RWPE2 (cell line): ENCODE measurements at regions not wholly inside any gene's neighbourhood (a gene's known extent, or its start where the extent isn't known, plus 50 kb on each side); places are given as distances from the start of the nearest gene placed in this dataset.

ENCODE experiments used
- ATAC-seq: fragments of 200-7000 bp; cut with Tn5 transposase; 3 replicates; pipeline ENCODE4 v1.9.1; 2021; ENCODE audit warnings: low read depth
- DNase-seq: peaks from one replicate; pipeline ENCODE4 v3.0.0-alpha.2; 2020; ENCODE audit warnings: low spot score
- H3K27ac ChIP-seq: fragments of 450-650 bp; 2 replicates; pipeline ENCODE4 v1.5.1; 2017; ENCODE audit warnings: mild to moderate bottlenecking; ENCODE audit not compliant: poor library complexity, severe bottlenecking
- H3K27me3 ChIP-seq: fragments of 250-450 bp; sonication (Bioruptor Pico); 2 replicates; pipeline ENCODE4 v1.5.1; 2021; ENCODE audit warnings: mild to moderate bottlenecking, moderate library complexity; ENCODE audit not compliant: insufficient read depth, poor library complexity, severe bottlenecking
- H3K36me3 ChIP-seq: fragments of 250-450 bp; sonication (Bioruptor Pico); 2 replicates; pipeline ENCODE4 v1.5.1; 2020; ENCODE audit warnings: low read depth, mild to moderate bottlenecking, moderate library complexity
- H3K4me1 ChIP-seq: fragments of 250-450 bp; sonication (Bioruptor Pico); 2 replicates; pipeline ENCODE4 v1.5.1; 2021; ENCODE audit warnings: mild to moderate bottlenecking, moderate library complexity; ENCODE audit not compliant: insufficient read depth, poor library complexity, severe bottlenecking
- H3K4me3 ChIP-seq: fragments of 250-450 bp; sonication (Bioruptor Pico); 2 replicates; pipeline ENCODE4 v1.5.1; 2021; ENCODE audit warnings: mild to moderate bottlenecking, moderate library complexity; ENCODE audit not compliant: severe bottlenecking
- H3K9me3 ChIP-seq: fragments of 250-450 bp; sonication (Bioruptor Pico); 2 replicates; pipeline ENCODE4 v1.5.1; 2021; ENCODE audit warnings: mild to moderate bottlenecking, moderate library complexity; ENCODE audit not compliant: severe bottlenecking
- TF ChIP-seq, protein P1 (sequence below): fragments of 450-650 bp; IDR thresholded peaks from one replicate; pipeline ENCODE4 v1.5.1; 2017; ENCODE audit warnings: mild to moderate bottlenecking, moderate library complexity; ENCODE audit not compliant: poor library complexity, severe bottlenecking

DNA sequence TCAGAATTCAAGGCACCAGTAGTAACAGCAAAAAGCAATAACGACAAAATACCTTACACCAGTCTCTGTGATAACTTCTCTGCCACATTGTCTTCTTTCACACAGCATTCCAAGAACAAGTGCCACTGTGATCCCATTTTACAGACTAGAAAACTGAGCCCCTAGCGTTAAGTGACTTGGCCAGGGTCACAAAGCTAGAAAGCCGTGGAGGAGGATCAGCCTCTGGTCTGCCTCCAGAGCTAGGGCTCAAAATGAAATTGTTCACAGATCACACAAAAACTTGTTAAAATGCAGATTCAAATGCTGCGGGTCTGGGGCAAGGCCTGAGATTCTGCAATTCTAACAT lies 154.1 kb downstream of the FAM114A2 start:
- H3K4me1 ChIP-seq, result no peaks in the 10 kb centered on the region
- DNase-seq (no peak), ATAC-seq (no peak)
- H3K27me3 ChIP-seq, result no peaks in the 10 kb centered on the region
- no peaks in the 10 kb centered on the region for H3K36me3 ChIP-seq
- no peak overlapping the region for H3K4me3 ChIP-seq
- H3K27ac ChIP-seq, result no peak overlapping the region
- TF ChIP-seq, protein P1, sequence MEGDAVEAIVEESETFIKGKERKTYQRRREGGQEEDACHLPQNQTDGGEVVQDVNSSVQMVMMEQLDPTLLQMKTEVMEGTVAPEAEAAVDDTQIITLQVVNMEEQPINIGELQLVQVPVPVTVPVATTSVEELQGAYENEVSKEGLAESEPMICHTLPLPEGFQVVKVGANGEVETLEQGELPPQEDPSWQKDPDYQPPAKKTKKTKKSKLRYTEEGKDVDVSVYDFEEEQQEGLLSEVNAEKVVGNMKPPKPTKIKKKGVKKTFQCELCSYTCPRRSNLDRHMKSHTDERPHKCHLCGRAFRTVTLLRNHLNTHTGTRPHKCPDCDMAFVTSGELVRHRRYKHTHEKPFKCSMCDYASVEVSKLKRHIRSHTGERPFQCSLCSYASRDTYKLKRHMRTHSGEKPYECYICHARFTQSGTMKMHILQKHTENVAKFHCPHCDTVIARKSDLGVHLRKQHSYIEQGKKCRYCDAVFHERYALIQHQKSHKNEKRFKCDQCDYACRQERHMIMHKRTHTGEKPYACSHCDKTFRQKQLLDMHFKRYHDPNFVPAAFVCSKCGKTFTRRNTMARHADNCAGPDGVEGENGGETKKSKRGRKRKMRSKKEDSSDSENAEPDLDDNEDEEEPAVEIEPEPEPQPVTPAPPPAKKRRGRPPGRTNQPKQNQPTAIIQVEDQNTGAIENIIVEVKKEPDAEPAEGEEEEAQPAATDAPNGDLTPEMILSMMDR, result no peak
- H3K9me3 ChIP-seq, result no peaks in the 10 kb centered on the region

DNA sequence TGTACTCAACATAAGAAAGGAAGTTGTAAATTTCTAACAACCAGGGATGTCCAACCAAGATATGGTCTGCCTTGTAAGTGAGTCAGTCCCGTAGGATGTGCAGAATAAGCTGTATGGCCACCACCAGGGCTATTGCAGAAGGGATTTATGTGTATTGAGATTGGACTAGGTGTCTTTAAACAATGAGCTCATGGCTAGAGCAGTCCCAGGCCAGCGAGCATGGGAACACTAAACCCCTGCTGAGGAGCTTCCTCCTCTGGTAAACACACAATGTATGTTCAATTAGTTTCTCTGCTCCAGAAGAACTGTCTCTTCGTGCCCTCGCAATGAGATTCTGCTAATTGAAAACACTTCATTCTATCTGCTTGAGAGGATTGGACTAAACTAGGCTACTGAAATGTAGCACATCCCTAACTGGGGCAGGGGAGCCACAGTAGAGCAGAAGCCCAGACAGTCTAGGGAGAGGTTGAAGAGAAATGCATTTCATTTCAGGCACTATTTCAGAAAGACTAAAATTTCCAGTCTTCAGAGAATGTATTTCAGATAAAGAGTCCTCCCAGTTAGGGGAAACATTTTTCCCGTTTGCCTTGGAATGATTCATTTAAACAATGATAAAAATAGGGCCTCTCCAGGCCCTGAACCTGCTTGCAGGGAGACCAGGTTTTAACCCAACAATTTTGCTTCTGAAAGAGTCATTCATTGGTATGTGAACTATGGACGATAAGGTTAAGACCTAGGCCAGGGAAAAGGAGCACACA lies 154.7 kb downstream of the FAM114A2 start:
- ATAC-seq (no peak), DNase-seq (no peak)
- H3K4me1 ChIP-seq, result no peaks in the 10 kb centered on the region
- H3K27ac ChIP-seq, result no peak overlapping the region
- no peaks in the 10 kb centered on the region for H3K9me3 ChIP-seq
- no peaks in the 10 kb centered on the region for H3K36me3 ChIP-seq
- H3K27me3 ChIP-seq, result no peaks in the 10 kb centered on the region
- TF ChIP-seq, protein P1, result no peak
- no peak overlapping the region for H3K4me3 ChIP-seq

DNA sequence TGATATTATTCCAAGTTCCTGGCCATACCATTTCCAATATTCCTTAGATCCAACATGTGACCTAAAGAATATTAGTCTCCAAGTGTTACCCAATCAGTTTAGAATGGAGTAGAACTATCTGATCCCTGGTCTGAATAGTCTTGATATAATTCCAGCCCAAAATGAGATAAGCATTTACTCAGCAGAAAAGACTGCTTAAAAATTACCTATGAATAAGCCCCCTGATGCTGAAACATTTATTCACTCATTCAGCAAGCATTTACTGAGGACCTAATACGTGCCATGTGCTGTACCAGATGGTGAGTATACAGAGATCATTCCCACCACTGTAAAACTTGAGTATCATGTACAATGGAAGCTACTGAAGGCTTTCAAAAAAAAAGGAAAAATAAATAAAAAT lies 157.0 kb downstream of the FAM114A2 start:
- DNase-seq (no peak), ATAC-seq (no peak)
- Histone ChIP-seq H3K27ac (no peak overlapping the region), H3K9me3 (no peaks in the 10 kb centered on the region), H3K27me3 (no peaks in the 10 kb centered on the region), H3K4me3 (no peak overlapping the region), H3K36me3 (no peaks in the 10 kb centered on the region), H3K4me1 (no peaks in the 10 kb centered on the region)
- TF ChIP-seq, protein P1, result no peak

DNA sequence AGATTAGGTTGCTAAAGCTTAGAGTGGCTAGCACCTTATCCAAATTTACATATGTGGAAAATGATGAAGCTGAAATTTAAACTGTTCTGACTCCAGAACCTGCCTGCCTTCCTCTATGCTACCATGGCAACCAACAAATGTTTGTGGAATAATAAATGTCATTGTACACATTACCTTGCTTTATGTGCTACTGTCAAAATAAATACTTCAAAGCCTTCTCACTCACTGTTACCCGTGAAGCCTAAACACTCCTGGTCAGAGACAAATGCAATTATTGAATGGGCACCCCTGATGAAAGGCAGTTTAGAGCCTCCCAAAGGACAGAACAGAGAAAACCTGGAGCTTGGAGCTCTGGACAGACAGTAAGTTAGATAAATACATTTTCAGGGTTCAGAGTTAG lies 158.6 kb downstream of the FAM114A2 start:
- H3K9me3 ChIP-seq, result no peaks in the 10 kb centered on the region
- TF ChIP-seq, protein P1, result no peak
- no peak overlapping the region for H3K4me3 ChIP-seq
- DNase-seq, result no peak
- no peak for ATAC-seq
- H3K4me1 ChIP-seq, result no peaks in the 10 kb centered on the region
- H3K36me3 ChIP-seq, result 0 out of 2 replicates have a peak, but pooled peaks cover 3% of the 10 kb centered on the region
- no peaks in the 10 kb centered on the region for H3K27me3 ChIP-seq
- no peak overlapping the region for H3K27ac ChIP-seq

DNA sequence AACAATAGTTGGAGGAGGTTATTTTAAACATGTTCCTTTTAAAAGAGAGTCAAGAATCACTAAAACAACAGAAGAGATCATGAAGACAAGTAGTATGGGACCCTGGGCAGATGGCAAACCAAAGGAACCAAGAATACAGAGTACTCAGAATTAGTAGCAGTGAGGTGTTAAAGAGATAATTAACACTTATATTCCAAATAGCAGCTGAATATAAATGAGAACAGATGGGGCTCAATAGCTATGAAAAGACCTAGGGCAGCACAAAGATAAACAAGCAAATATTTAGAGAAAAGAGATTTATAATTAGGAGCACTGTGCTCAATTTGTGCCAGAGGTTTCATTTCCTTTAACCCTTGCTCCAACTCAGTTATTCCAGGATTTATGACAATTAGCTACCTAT lies 159.1 kb downstream of the FAM114A2 start:
- TF ChIP-seq, protein P1, result no peak

More for the DNA sequence above, 159.1 kb downstream of the FAM114A2 start:
- no peaks in the 10 kb centered on the region for H3K9me3 ChIP-seq
- H3K27ac ChIP-seq, result no peak overlapping the region
- 0 out of 2 replicates have a peak, but pooled peaks cover 3% of the 10 kb centered on the region for H3K36me3 ChIP-seq
- DNase-seq (no peak), ATAC-seq (no peak)
- H3K27me3 ChIP-seq, result no peaks in the 10 kb centered on the region
- no peaks in the 10 kb centered on the region for H3K4me1 ChIP-seq
- no peak overlapping the region for H3K4me3 ChIP-seq
